Fibroblast of lung (primary cell): ENCODE measurements at regions not wholly inside any gene's neighbourhood (a gene's known extent, or its start where the extent isn't known, plus 50 kb on each side); places are given as distances from the start of the nearest gene placed in this dataset.
A peak's percentile ranks its signal among the peaks of the same experiment; 100 is the strongest.

Experiments used
- DNase-seq, 2 donors: peaks; one replicate each; pipeline versions ENCODE4 v3.0.0 to v3.0.0-alpha.2; 2010; ENCODE audit warnings: low read depth in 2 of 2
- H2AFZ ChIP-seq: 2 replicates; pipeline ENCODE4 v1.5.1; 2012; ENCODE audit warnings: low read length, control low read depth, inconsistent platforms
- H3K27ac ChIP-seq: 2 replicates; pipeline ENCODE4 v1.5.1; 2011; ENCODE audit warnings: low read length, control low read depth; ENCODE audit not compliant: insufficient read depth
- H3K27me3 ChIP-seq: 2 replicates; pipeline ENCODE4 v1.5.1; 2011; ENCODE audit warnings: mild to moderate bottlenecking, low read length; ENCODE audit not compliant: control insufficient read depth, insufficient read depth
- H3K36me3 ChIP-seq: 2 replicates; pipeline ENCODE4 v1.5.1; 2011; ENCODE audit warnings: low read length; ENCODE audit not compliant: control insufficient read depth, insufficient read depth
- H3K4me1 ChIP-seq: 2 replicates; pipeline ENCODE4 v1.5.1; 2011; ENCODE audit warnings: low read length; ENCODE audit not compliant: control insufficient read depth, insufficient read depth; ENCODE audit errors: extremely low read depth
- H3K4me2 ChIP-seq: 2 replicates; pipeline ENCODE4 v1.5.1; 2011; ENCODE audit warnings: low read length, control low read depth; ENCODE audit not compliant: insufficient read depth; ENCODE audit errors: extremely low read depth
- H3K4me3 ChIP-seq, 4 experiments: fragments of 200-600 bp in 1 of 4; sonication (generic) in 1 of 4; replicated peaks in 1 of 4; 2 replicates each; pipeline ENCODE4 v1.5.1; 2011 to 2016; ENCODE audit warnings: low read length in 4 of 4, low read depth in 3 of 4, mild to moderate bottlenecking in 3 of 4, control low read depth in 2 of 4, inconsistent platforms in 1 of 4, mixed read lengths in 1 of 4; ENCODE audit not compliant: insufficient read depth in 1 of 4; ENCODE audit errors: control extremely low read depth in 1 of 4
- H3K79me2 ChIP-seq: 2 replicates; pipeline ENCODE4 v1.5.1; 2012; ENCODE audit warnings: mild to moderate bottlenecking, low read length, inconsistent platforms; ENCODE audit not compliant: control insufficient read depth, insufficient read depth
- H3K9ac ChIP-seq: 2 replicates; pipeline ENCODE4 v1.5.1; 2011; ENCODE audit warnings: mild to moderate bottlenecking, low read length, control low read depth; ENCODE audit not compliant: insufficient read depth
- H3K9me3 ChIP-seq: 2 replicates; pipeline ENCODE4 v1.5.1; 2012; ENCODE audit warnings: low read depth, low read length; ENCODE audit not compliant: control insufficient read depth, insufficient read depth
- H4K20me1 ChIP-seq: 2 replicates; pipeline ENCODE4 v1.5.1; 2011; ENCODE audit warnings: low read length; ENCODE audit not compliant: control insufficient read depth, insufficient read depth; ENCODE audit errors: extremely low read depth
- EZH2 ChIP-seq: IDR thresholded peaks from 2 replicates; pipeline ENCODE4 v1.5.1; 2012; ENCODE audit warnings: low read length, control low read depth, mild to moderate bottlenecking; ENCODE audit errors: missing control alignments
- TF ChIP-seq, protein P1 (sequence below), 2 donors: IDR thresholded peaks in 1 of 2; conservative IDR thresholded peaks in 1 of 2; 1 replicate in 1 of 2; 2 replicates in 1 of 2; pipeline ENCODE4 v1.5.1; 2011 to 2012; ENCODE audit warnings: low read length in 2 of 2, control low read depth in 1 of 2, inconsistent platforms in 1 of 2, low read depth in 1 of 2, mild to moderate bottlenecking in 1 of 2

GRCh38 chr12:28994179-28994715, 154.8 kb upstream of the FAR2 start:
- no peak for DNase-seq
- H3K4me3 ChIP-seq, result no peak overlapping the region

GRCh38 chr12:28996688-28997087, 152.4 kb upstream of the FAR2 start:
- no peak overlapping the region for H2AFZ ChIP-seq
- H4K20me1 ChIP-seq, result no peaks in the 10 kb centered on the region
- no peaks in the 10 kb centered on the region for H3K4me1 ChIP-seq
- no peak for DNase-seq
- no peaks in the 10 kb centered on the region for H3K36me3 ChIP-seq
- H3K27ac ChIP-seq, result no peak overlapping the region
- H3K9ac ChIP-seq, result no peak overlapping the region
- H3K27me3 ChIP-seq, result no peaks in the 10 kb centered on the region
- H3K79me2 ChIP-seq, result no peaks in the 10 kb centered on the region
- no peak overlapping the region for H3K4me3 ChIP-seq
- H3K4me2 ChIP-seq, result no peak overlapping the region
- TF ChIP-seq, protein P1, sequence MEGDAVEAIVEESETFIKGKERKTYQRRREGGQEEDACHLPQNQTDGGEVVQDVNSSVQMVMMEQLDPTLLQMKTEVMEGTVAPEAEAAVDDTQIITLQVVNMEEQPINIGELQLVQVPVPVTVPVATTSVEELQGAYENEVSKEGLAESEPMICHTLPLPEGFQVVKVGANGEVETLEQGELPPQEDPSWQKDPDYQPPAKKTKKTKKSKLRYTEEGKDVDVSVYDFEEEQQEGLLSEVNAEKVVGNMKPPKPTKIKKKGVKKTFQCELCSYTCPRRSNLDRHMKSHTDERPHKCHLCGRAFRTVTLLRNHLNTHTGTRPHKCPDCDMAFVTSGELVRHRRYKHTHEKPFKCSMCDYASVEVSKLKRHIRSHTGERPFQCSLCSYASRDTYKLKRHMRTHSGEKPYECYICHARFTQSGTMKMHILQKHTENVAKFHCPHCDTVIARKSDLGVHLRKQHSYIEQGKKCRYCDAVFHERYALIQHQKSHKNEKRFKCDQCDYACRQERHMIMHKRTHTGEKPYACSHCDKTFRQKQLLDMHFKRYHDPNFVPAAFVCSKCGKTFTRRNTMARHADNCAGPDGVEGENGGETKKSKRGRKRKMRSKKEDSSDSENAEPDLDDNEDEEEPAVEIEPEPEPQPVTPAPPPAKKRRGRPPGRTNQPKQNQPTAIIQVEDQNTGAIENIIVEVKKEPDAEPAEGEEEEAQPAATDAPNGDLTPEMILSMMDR (conservative IDR thresholded peaks at IDR 0.05 in 1 of 2, IDR thresholded peaks at IDR 0.05 in 1 of 2; ENCODE audit: low read depth in 1 of 2, low read length in 2 of 2), result no peak
- no peak for TF ChIP-seq EZH2
- no peaks in the 10 kb centered on the region for H3K9me3 ChIP-seq

More at GRCh38 chr12:28994179-28994715, 154.8 kb upstream of the FAR2 start:
- Histone ChIP-seq H2AFZ (peak overlapping the region; percentile 32), H3K9me3 (no peaks in the 10 kb centered on the region), H3K4me1 (no peaks in the 10 kb centered on the region), H3K36me3 (no peaks in the 10 kb centered on the region), H3K9ac (no peak overlapping the region), H3K4me2 (no peak overlapping the region), H3K27me3 (no peaks in the 10 kb centered on the region), H4K20me1 (no peaks in the 10 kb centered on the region), H3K79me2 (no peaks in the 10 kb centered on the region), H3K27ac (no peak overlapping the region)
- TF ChIP-seq, protein P1 (conservative IDR thresholded peaks at IDR 0.05 in 1 of 2, IDR thresholded peaks at IDR 0.05 in 1 of 2; ENCODE audit: low read depth in 1 of 2, low read length in 2 of 2), result no peak
- TF ChIP-seq EZH2, result no peak

DNA sequence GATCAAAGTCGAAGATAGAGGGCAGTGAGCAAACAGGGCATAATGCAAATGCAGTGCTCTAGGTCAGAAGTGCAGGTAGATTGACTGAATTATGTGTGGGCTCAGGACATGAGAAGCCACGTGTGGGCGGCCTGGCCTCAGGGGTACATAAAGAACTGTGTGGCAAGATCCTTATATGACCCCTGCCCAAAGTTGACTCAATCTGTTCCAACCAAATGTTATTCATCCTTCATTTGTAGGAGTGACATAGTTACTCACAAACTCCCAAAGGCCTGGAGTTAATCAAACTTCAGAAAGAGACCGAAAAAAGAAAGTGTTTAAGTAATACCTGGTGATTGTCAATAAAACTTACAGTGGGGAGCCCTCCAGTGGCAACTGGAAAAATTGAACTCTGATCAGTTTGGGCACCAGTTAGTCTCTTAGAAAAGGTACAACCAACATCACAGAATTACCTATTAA, 150.4 kb upstream of the FAR2 start:
- Histone ChIP-seq H3K79me2 (no peaks in the 10 kb centered on the region), H3K27me3 (no peaks in the 10 kb centered on the region), H3K9me3 (no peaks in the 10 kb centered on the region), H3K9ac (no peak overlapping the region), H3K4me1 (no peaks in the 10 kb centered on the region), H3K27ac (no peak overlapping the region), H4K20me1 (no peaks in the 10 kb centered on the region), H3K36me3 (no peaks in the 10 kb centered on the region), H2AFZ (no peak overlapping the region), H3K4me2 (no peak overlapping the region), H3K4me3 (no peak overlapping the region)
- no peak for TF ChIP-seq EZH2
- TF ChIP-seq, protein P1 (conservative IDR thresholded peaks at IDR 0.05 in 1 of 2, IDR thresholded peaks at IDR 0.05 in 1 of 2; ENCODE audit: low read depth in 1 of 2, low read length in 2 of 2), result peak; percentile 51 to 67
- DNase-seq, result peak; percentile 47 to 53
